ENCODE measurements at regions not wholly inside any gene's neighbourhood (a gene's known extent, or its start where the extent isn't known, plus 50 kb on each side); places are given as distances from the start of the nearest gene placed in this dataset.

- CTCF ChIA-PET = no interaction called here
- H3K36me3 ChIP-seq (ENCODE audit: control insufficient read depth in 2 of 2, insufficient read depth in 1 of 2, low read length in 2 of 2) = no peaks in the 10 kb centered on the region
- POLR2A ChIA-PET = no interaction called here
Observed at GRCh38 chrX:113455582-113455981, 615.0 kb upstream of the AMOT start.

GRCh38 chrX:113429011-113429410 is 588.4 kb upstream of the AMOT start:
- Histone ChIP-seq H3K36me3 (ENCODE audit: control insufficient read depth in 2 of 2, insufficient read depth in 1 of 2, low read length in 2 of 2) (no peaks in the 10 kb centered on the region), H3K27ac (ENCODE audit: extremely low read depth, low read depth, low read length) (no peak overlapping the region), H3K4me1 (ENCODE audit: control insufficient read depth, insufficient read depth, low read length) (no peaks in the 10 kb centered on the region), H3K4me3 (ENCODE audit: low read depth, low read length) (no peak overlapping the region), H3K9me3 (ENCODE audit: control insufficient read depth, insufficient read depth, low read depth, low read length) (peaks cover 3% of the 10 kb centered on the region)
- CTCF ChIA-PET = interaction anchor here (0.7 kb wide), 1 partner anchor 151 kb away, joined by 3 read pairs; no protein-coding TSS in a partner anchor
- POLR2A ChIA-PET = no interaction called here
- no peak for TF ChIP-seq BCL6B (tag by site-specific recombination; IDR thresholded peaks at IDR 0.05)
- TF ChIP-seq ZNF132 (tag by site-specific recombination; IDR thresholded peaks at IDR 0.05; ENCODE audit: borderline replicate concordance) = no peak
- TF ChIP-seq ZNF114 (tag by site-specific recombination; IDR thresholded peaks at IDR 0.05) = no peak
- TF ChIP-seq ZNF350 (tag by site-specific recombination; IDR thresholded peaks at IDR 0.05) = no peak
- no peak for TF ChIP-seq MYNN (tag by site-specific recombination; IDR thresholded peaks at IDR 0.05; ENCODE audit: borderline replicate concordance)
- TF ChIP-seq ZNF837 (tag by site-specific recombination; IDR thresholded peaks at IDR 0.05) = no peak
- TF ChIP-seq ZBTB17 (tag by site-specific recombination; IDR thresholded peaks at IDR 0.05) = no peak
- TF ChIP-seq ZNF530 (tag by site-specific recombination; IDR thresholded peaks at IDR 0.05; ENCODE audit: low read depth) = no peak
- no peak for TF ChIP-seq ZNF341 (tag by site-specific recombination; IDR thresholded peaks at IDR 0.05; ENCODE audit: low read depth)
- TF ChIP-seq, protein P1, sequence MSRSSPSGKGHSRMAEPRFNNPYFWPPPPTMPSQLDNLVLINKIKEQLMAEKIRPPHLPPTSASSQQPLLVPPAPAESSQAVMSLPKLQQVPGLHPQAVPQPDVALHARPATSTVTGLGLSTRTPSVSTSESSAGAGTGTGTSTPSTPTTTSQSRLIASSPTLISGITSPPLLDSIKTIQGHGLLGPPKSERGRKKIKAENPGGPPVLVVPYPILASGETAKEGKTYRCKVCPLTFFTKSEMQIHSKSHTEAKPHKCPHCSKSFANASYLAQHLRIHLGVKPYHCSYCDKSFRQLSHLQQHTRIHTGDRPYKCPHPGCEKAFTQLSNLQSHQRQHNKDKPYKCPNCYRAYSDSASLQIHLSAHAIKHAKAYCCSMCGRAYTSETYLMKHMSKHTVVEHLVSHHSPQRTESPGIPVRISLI (tag by site-specific recombination; IDR thresholded peaks at IDR 0.05) = no peak
- TF ChIP-seq ZNF624 (tag by site-specific recombination; IDR thresholded peaks at IDR 0.05) = no peak
- TF ChIP-seq OSR2 (tag by site-specific recombination; IDR thresholded peaks at IDR 0.05) = no peak
- no peak for TF ChIP-seq ZNF223 (tag by site-specific recombination; IDR thresholded peaks at IDR 0.05)
- TF ChIP-seq ZNF146 (tag by site-specific recombination; IDR thresholded peaks at IDR 0.05) = no peak
- TF ChIP-seq, protein P2, sequence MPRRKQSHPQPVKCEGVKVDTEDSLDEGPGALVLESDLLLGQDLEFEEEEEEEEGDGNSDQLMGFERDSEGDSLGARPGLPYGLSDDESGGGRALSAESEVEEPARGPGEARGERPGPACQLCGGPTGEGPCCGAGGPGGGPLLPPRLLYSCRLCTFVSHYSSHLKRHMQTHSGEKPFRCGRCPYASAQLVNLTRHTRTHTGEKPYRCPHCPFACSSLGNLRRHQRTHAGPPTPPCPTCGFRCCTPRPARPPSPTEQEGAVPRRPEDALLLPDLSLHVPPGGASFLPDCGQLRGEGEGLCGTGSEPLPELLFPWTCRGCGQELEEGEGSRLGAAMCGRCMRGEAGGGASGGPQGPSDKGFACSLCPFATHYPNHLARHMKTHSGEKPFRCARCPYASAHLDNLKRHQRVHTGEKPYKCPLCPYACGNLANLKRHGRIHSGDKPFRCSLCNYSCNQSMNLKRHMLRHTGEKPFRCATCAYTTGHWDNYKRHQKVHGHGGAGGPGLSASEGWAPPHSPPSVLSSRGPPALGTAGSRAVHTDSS (tag by site-specific recombination; IDR thresholded peaks at IDR 0.05) = no peak
- no peak for TF ChIP-seq ZNF510 (tag by site-specific recombination; IDR thresholded peaks at IDR 0.05; ENCODE audit: insufficient replicate concordance)
- TF ChIP-seq SCRT2 (tag by site-specific recombination; IDR thresholded peaks at IDR 0.05) = no peak

More at GRCh38 chrX:113455582-113455981, 615.0 kb upstream of the AMOT start:
- Histone ChIP-seq H3K27ac (ENCODE audit: extremely low read depth, low read depth, low read length) (no peak overlapping the region), H3K4me1 (ENCODE audit: control insufficient read depth, insufficient read depth, low read length) (no peaks in the 10 kb centered on the region), H3K9me3 (ENCODE audit: control insufficient read depth, insufficient read depth, low read depth, low read length) (no peaks in the 10 kb centered on the region), H3K4me3 (ENCODE audit: low read depth, low read length) (no peak overlapping the region)
- TF ChIP-seq ZNF121 (tag by site-specific recombination; IDR thresholded peaks at IDR 0.05) (no peak), FEZF1 (tag by site-specific recombination; IDR thresholded peaks at IDR 0.05) (no peak), ZNF621 (tag by site-specific recombination; IDR thresholded peaks at IDR 0.05) (no peak), ZBTB10 (tag by site-specific recombination; IDR thresholded peaks at IDR 0.05) (no peak), MYNN (tag by site-specific recombination; IDR thresholded peaks at IDR 0.05; ENCODE audit: borderline replicate concordance) (no peak), ZNF514 (tag by site-specific recombination; IDR thresholded peaks at IDR 0.05) (no peak), ELK4 (IDR thresholded peaks at IDR 0.05; ENCODE audit: borderline replicate concordance, low read depth, low read length) (no peak), YY1 (tag by site-specific recombination; IDR thresholded peaks at IDR 0.05) (no peak), GLI4 (tag by site-specific recombination; IDR thresholded peaks at IDR 0.05) (no peak), ZNF654 (tag by site-specific recombination; IDR thresholded peaks at IDR 0.05; ENCODE audit: low read depth) (no peak), ZNF677 (tag by site-specific recombination; IDR thresholded peaks at IDR 0.05) (no peak), ZNF623 (tag by site-specific recombination; IDR thresholded peaks at IDR 0.05) (no peak), BCL11A (tag by site-specific recombination; IDR thresholded peaks at IDR 0.05; ENCODE audit: low read depth) (no peak), ZNF473 (tag by site-specific recombination; IDR thresholded peaks at IDR 0.05) (no peak), TCF7L2 (IDR thresholded peaks at IDR 0.05; ENCODE audit: borderline replicate concordance, low read depth, low read length) (no peak), ZSCAN30 (tag by site-specific recombination; IDR thresholded peaks at IDR 0.05) (no peak)

Data from HEK293 (cell line).